GM12874 (cell line): ENCODE measurements at regions not wholly inside any gene's neighbourhood (a gene's known extent, or its start where the extent isn't known, plus 50 kb on each side); places are given as distances from the start of the nearest gene placed in this dataset.

Experiments used
- CTCF ChIP-seq: IDR thresholded peaks from 2 replicates; pipeline ENCODE4 v1.5.1; 2011; ENCODE audit warnings: low read depth, mild to moderate bottlenecking, control low read depth, low read length, moderate library complexity; ENCODE audit not compliant: insufficient read depth

- TF ChIP-seq CTCF: no peak
Measured at GRCh38 chr5:57394421-57395210, 88.0 kb downstream of the ACTBL2 start.

- no peak for TF ChIP-seq CTCF
Measured at GRCh38 chr5:57386958-57387357, 95.7 kb downstream of the ACTBL2 start.

- TF ChIP-seq CTCF: no peak
Measured at GRCh38 chr5:57383093-57383861, 99.3 kb downstream of the ACTBL2 start.

- no peak for TF ChIP-seq CTCF
Measured at GRCh38 chr5:57382655-57383054, 100.0 kb downstream of the ACTBL2 start.

- no peak for TF ChIP-seq CTCF
Measured at GRCh38 chr5:57370376-57370775, 112.2 kb downstream of the ACTBL2 start.

GRCh38 chr5:57368010-57368409 is 114.6 kb downstream of the ACTBL2 start:
- TF ChIP-seq CTCF: no peak

GRCh38 chr5:57366744-57367143 is 115.9 kb downstream of the ACTBL2 start:
- no peak for TF ChIP-seq CTCF
